SJCRH30 (cell line): ENCODE measurements at regions not wholly inside any gene's neighbourhood (a gene's known extent, or its start where the extent isn't known, plus 50 kb on each side); places are given as distances from the start of the nearest gene placed in this dataset.
"Not testable (repeated sequence)": the region's sequence is repeated elsewhere in the genome, so short reads cannot be mapped to it uniquely, and the experiment has no call there.

ENCODE experiments used
- DNase-seq, 2 experiments: peaks; one replicate each; pipeline ENCODE4 v3.0.0-alpha.2; 2015 to 2020
- H3K27ac ChIP-seq: fragments of 250-450 bp; sonication (Bioruptor Pico); 2 replicates; pipeline ENCODE4 v1.5.1; 2020; ENCODE audit warnings: mild to moderate bottlenecking, moderate library complexity
- H3K27me3 ChIP-seq: fragments of 250-450 bp; sonication (Bioruptor Pico); 2 replicates; pipeline ENCODE4 v1.5.1; 2020; ENCODE audit warnings: mild to moderate bottlenecking, moderate library complexity
- H3K36me3 ChIP-seq: fragments of 250-450 bp; sonication (Bioruptor Pico); 2 replicates; pipeline ENCODE4 v1.5.1; 2020; ENCODE audit warnings: mild to moderate bottlenecking, moderate library complexity
- H3K4me1 ChIP-seq: fragments of 250-450 bp; sonication (Bioruptor Pico); 2 replicates; pipeline ENCODE4 v1.5.1; 2020; ENCODE audit warnings: mild to moderate bottlenecking, moderate library complexity
- H3K4me3 ChIP-seq: fragments of 250-450 bp; sonication (Bioruptor Pico); 2 replicates; pipeline ENCODE4 v1.5.1; 2020; ENCODE audit warnings: mild to moderate bottlenecking, moderate library complexity
- H3K9me3 ChIP-seq: fragments of 250-450 bp; sonication (Bioruptor Pico); replicated peaks from 2 replicates; pipeline ENCODE4 v1.5.1; 2020; ENCODE audit warnings: mild to moderate bottlenecking, moderate library complexity

DNA sequence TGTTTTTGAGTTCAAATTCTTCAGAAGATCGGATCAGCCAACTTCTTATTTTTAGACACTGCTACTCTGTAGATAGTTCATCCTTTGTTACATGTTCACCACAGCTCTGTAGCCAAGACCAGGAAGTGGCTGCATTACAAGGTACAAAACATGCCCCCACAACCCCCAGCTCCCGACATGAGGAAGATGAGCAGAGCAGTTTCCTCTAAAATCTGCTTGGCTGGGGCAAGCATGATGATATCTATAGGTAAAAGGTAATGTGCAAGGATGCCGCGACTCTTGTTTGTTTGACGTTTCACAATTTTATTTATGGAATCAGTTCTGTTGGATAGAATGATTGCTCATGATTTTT is 126.5 kb upstream of the GRM7 start:
- H3K4me1 ChIP-seq = no peaks in the 10 kb centered on the region
- no peaks in the 10 kb centered on the region for H3K9me3 ChIP-seq
- no peaks in the 10 kb centered on the region for H3K27me3 ChIP-seq
- no peak overlapping the region for H3K27ac ChIP-seq
- no peak for DNase-seq
- no peaks in the 10 kb centered on the region for H3K36me3 ChIP-seq
- no peak overlapping the region for H3K4me3 ChIP-seq

DNA sequence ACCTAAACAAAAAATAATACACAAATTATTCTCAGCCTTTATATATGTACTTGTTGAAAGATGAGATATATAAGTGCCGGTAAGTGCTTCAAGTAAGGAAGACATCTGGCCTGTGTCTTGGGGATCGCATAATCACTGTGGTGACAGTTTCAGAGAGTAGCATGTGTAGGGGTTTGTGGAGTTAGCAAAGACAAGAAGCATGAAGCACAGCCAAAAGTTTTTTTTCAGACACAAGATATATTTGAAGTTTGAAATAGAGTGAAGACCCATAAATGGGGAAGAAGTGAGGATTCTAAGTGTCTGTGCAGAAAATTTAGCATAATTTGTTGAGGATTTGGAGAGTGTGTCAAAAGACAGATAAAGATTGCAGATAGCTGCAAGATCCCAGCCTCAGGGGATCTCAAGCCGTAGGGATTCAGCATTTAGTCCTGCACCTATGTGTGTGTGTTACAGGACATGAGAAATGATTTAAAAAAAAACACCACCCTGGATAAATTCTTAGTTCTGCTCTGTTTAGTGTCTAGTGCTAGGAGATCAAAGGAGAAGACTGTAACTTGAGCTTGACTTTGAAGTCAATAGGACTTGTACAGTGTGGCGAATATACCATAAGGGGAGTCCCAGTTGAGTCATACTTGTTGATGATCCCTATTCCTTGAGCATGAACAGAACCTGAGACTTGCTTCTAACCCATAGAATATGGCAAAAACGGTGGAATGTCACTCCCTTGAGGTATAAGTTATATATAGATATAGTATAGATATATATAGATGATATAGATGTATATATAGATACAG is 123.9 kb upstream of the GRM7 start:
- Histone ChIP-seq H3K4me1 (no peaks in the 10 kb centered on the region), H3K27ac (no peak overlapping the region), H3K4me3 (no peak overlapping the region), H3K9me3 (no peaks in the 10 kb centered on the region), H3K27me3 (no peaks in the 10 kb centered on the region), H3K36me3 (no peaks in the 10 kb centered on the region)
- DNase-seq = no peak

DNA sequence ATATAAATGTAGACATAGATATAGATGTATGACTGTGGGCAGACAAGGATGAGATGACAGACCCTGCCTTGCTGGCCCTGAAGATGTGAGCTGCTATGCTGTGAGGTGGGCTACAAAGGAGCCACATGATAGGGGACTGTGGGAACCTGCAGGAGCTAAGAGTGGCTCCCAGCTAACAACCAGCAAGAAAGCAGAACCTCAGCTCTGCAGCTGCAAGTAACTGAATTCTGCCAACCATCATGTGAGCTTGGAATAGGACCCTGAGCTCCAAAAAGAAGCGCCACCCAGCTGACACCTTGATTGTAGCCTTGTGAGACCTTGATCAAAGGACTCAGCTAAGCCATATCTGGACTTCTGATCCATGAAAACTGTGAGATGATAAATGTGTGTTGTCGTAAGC is 123.3 kb upstream of the GRM7 start:
- Histone ChIP-seq H3K27me3 (no peaks in the 10 kb centered on the region), H3K9me3 (no peaks in the 10 kb centered on the region), H3K4me1 (no peaks in the 10 kb centered on the region), H3K27ac (no peak overlapping the region), H3K4me3 (no peak overlapping the region), H3K36me3 (no peaks in the 10 kb centered on the region)
- DNase-seq = no peak

DNA sequence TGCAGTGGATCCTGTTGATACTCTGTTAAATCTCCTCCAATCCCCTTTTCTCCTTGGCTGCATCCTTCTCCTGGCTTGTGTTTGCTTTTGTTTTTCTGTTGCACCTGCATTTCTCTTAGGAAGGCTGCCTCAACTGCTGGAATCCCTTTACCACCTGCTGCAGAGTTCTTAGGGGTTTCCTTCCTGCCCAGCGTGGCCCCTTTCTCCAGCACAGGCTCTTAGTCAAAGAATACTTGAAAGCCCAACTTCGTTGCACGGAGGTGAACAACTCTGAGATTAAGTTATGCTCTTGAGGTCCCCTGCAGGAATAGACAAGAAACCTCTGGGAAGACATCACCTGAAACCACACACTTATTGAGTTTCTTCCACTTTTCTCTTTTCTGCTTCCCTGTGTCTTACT is 121.6 kb upstream of the GRM7 start:
- Histone ChIP-seq H3K9me3 (no peaks in the 10 kb centered on the region), H3K27ac (no peak overlapping the region), H3K36me3 (no peaks in the 10 kb centered on the region), H3K4me3 (no peak overlapping the region), H3K27me3 (no peaks in the 10 kb centered on the region), H3K4me1 (no peaks in the 10 kb centered on the region)
- DNase-seq = no peak

DNA sequence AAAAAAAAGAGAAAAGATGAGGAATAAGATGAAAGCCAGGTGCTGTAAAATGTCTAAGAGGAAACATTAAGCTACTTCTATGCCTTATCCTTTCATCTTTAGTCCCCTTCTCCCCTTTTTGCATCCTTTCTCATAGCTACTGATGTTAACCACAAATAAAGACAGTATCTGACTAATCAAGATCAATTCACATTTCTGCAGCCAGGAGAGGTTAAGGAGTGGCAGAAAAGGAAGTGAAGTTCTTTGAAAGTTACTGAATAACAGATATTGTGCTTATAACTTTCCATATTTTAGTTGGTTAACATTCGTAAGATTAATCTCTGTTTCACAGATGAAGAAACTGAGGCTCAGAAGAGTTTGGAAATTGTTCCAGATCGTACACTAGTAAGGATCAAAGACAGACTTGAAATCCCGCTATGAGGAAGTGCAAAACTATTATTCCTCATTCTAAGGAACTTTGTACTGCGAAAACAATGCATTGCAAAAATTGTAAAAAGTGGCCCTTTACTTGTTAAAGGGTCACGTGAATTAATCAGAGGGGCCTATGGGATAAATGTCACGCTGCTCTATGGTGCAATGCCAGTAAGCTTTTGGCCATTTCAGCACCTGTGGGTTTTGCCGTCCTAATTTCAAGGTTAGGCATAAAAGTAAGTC is 117.7 kb upstream of the GRM7 start:
- no peaks in the 10 kb centered on the region for H3K9me3 ChIP-seq
- no peak overlapping the region for H3K4me3 ChIP-seq
- H3K4me1 ChIP-seq = no peaks in the 10 kb centered on the region
- no peak overlapping the region for H3K27ac ChIP-seq
- DNase-seq = no peak
- H3K36me3 ChIP-seq = no peaks in the 10 kb centered on the region
- H3K27me3 ChIP-seq = no peaks in the 10 kb centered on the region

DNA sequence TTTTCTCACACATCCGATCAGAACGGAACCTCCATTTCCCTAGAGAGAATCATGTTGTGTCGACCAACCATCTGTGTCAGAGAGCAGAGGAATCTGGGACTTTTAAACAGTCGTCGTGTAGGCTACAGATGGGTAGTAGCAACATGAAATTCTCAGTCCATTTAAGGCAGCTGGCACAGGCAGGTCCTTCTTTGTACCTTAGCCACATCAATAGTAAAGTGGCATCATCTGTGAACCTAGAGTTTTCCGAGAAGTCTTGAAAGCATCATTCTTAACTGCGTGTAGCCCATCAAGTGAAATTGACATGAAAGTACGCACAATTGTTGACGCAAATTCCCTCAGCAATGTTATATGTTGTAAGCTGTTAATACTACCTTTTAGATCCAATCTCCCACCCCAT is 114.5 kb upstream of the GRM7 start:
- Histone ChIP-seq H3K4me3 (no peak overlapping the region), H3K36me3 (no peaks in the 10 kb centered on the region), H3K4me1 (no peaks in the 10 kb centered on the region), H3K27me3 (no peaks in the 10 kb centered on the region), H3K9me3 (no peaks in the 10 kb centered on the region), H3K27ac (no peak overlapping the region)
- DNase-seq = no peak

DNA sequence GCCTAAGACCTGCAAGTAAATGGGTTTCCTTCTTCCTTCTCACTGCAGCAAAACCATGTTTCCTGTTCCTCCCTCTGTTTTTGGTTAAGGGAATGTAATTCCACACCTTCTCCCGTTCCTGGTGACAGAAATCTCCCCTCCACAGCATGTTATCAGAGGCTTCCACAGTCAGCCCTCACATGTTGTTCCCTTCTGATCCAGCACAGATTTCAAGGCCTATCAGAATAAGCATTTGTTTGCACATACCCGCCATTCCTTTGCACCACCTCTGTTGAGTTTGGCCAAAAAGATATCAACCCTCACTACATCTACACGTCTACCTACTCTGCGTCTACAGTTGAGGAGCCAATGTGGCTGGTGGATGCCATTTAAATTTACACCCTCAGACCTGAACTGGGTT is 113.9 kb upstream of the GRM7 start:
- Histone ChIP-seq H3K4me1 (no peaks in the 10 kb centered on the region), H3K9me3 (no peaks in the 10 kb centered on the region), H3K36me3 (no peaks in the 10 kb centered on the region), H3K4me3 (no peak overlapping the region), H3K27ac (no peak overlapping the region), H3K27me3 (no peaks in the 10 kb centered on the region)
- no peak for DNase-seq

DNA sequence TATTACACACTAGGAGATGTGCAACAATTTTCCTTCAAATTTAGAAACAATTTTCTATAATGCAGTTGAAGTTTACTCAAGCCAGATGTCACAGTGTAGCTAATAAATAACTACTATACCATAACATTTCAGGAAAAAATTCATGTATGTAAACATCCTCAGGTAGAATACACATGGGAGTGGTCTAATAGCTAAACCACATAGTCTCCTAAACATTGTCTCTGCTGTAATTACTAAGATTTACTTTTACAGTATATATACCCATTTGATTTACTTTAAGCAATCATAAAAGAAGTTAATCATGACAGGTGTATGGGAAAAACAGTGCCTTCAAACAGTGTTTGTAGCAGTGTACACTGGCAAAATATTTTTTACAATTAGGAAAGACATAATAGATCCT is 110.1 kb upstream of the GRM7 start:
- Histone ChIP-seq H3K4me3 (no peak overlapping the region), H3K4me1 (no peaks in the 10 kb centered on the region), H3K9me3 (no peaks in the 10 kb centered on the region), H3K27me3 (no peaks in the 10 kb centered on the region), H3K27ac (no peak overlapping the region), H3K36me3 (no peaks in the 10 kb centered on the region)
- no peak for DNase-seq

DNA sequence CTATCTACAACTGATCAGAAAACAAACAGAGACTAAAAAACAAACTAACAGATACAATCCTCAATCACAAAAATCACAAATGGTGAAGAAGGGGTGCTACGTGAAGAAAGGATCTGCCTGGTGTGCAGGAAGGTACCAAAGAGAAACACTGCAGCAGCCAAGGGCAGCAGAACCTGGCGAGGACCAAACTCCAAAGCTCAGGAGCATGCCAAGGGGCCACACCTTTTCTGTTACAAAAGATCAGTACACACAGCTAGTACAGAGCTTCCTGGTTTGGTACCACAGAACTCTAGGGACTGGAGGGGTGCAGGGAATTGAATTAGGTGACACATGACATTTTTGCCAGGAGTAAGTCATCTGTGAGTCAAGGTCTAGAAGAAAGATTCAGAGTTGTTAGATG is 107.4 kb upstream of the GRM7 start:
- DNase-seq = no peak
- no peak overlapping the region for H3K4me3 ChIP-seq
- H3K36me3 ChIP-seq = no peaks in the 10 kb centered on the region
- no peaks in the 10 kb centered on the region for H3K27me3 ChIP-seq
- no peaks in the 10 kb centered on the region for H3K9me3 ChIP-seq
- no peak overlapping the region for H3K27ac ChIP-seq
- no peaks in the 10 kb centered on the region for H3K4me1 ChIP-seq

DNA sequence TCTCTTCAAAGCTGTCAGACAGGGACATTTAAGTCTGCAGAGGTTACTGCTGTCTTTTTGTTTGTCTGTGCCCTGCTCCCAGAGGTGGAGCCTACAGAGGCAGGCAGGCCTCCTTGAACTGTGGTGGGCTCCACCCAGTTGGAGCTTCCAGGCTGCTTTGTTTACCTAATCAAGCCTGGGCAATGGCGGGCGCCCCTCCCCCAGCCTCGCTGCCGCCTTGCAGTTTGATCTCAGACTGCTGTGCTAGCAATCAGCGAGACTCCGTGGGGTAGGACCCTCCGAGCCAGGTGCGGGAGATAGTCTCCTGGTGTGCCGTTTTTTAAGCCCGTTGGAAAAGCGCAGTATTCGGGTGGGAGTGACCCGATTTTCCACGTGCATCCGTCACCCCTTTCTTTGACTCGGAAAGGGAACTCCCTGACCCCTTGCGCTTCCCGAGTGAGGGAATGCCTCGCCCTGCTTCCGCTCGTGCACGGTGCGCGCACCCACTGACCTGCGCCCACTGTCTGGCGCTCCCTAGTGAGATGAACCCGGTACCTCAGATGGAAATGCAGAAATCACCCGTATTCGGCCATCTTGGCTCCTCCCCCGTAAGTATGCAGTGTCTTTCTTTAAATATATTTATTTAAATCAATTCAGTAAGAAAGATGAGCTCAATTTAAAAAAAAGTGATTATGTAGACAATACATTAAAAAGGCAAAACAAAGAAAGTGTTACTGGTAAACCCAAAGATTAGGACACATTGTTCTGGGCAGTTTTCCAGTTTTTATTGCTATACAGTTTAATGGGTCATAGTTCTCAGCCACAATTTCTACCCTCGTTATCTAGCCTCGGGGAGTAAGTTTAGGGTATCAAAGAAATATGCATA is 91.2 kb upstream of the GRM7 start:
- H3K36me3 ChIP-seq, H3K4me3 ChIP-seq, DNase-seq, H3K9me3 ChIP-seq, H3K27me3 ChIP-seq, H3K27ac ChIP-seq, H3K4me1 ChIP-seq: not testable (repeated sequence)

DNA sequence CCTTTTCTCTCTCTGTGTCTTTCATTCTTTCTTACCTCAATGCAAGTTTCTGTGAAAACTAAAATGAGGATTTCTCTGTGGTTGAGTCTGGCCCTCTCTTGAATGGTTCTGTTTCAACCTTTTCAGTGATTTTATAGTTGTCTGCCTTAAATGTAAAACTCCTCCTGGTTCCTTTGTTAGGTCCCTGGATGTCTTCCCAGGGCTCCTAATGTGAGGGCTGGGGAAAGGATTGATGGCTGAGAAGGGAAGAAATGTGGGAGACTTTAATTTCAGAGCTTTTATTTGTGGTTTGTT is 90.6 kb upstream of the GRM7 start:
- H3K4me3 ChIP-seq = no peak overlapping the region
- no peak for DNase-seq
- no peaks in the 10 kb centered on the region for H3K36me3 ChIP-seq
- no peaks in the 10 kb centered on the region for H3K27me3 ChIP-seq
- no peaks in the 10 kb centered on the region for H3K9me3 ChIP-seq
- H3K4me1 ChIP-seq = no peaks in the 10 kb centered on the region
- H3K27ac ChIP-seq = no peak overlapping the region

DNA sequence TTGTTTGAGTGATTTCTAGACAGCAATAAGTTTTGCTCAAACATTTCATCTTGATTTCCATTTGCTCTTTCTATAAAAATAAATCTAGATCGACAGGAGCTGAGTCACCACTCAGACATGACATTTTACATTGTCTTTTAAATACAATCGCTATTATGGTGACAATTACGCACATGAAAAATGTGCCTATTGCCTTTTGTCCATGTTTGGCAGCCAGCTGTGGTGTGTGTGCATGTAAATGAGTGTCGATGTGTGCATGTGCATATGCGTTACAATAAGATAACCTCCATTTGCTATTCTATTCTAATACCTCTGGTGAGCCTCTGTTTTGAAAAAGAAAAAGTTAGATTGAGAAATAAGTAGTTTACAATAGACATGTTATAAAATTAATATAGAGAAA is 89.7 kb upstream of the GRM7 start:
- no peaks in the 10 kb centered on the region for H3K27me3 ChIP-seq
- no peak for DNase-seq
- no peaks in the 10 kb centered on the region for H3K36me3 ChIP-seq
- no peaks in the 10 kb centered on the region for H3K9me3 ChIP-seq
- H3K27ac ChIP-seq = no peak overlapping the region
- H3K4me1 ChIP-seq = no peaks in the 10 kb centered on the region
- no peak overlapping the region for H3K4me3 ChIP-seq

DNA sequence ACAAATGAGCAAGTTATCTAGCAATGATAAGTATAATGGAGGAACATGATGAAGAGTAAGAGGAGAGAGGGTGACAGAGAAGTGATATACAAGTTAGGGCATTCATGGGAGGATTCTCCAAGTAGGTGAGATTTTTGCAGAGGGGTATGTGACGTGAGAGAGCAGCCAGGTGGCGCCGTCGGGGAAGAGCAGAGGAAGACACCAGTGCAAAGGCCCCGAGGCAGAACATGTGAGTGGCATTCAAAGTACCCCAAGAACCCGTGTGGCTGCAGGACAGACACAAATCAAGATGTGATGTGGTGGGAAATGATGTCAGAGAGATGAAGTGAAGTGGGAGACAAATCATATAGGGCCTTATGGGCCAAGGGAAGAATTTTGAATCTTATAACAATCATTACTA is 81.8 kb upstream of the GRM7 start:
- no peak for DNase-seq

DNA sequence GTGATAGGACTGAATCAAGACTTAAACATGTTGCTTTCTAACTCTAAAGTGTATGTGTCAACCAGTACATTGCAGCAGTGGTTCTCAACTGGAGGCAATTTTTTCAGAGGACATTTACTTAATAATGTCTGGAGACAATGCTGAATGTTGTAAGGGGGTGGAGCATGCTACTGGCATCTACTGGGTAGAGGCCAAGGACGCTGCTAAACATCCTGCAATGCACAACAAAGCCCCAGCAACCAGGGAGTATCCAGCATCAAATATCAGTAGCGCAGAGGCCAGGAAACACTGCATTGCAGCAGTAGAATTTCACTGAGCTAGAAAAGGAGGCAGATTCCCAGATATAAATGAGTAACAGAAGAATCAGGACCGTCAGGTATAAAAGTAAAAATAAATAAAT is 79.8 kb upstream of the GRM7 start:
- H3K4me3 ChIP-seq = no peak overlapping the region
- H3K4me1 ChIP-seq = no peaks in the 10 kb centered on the region
- no peaks in the 10 kb centered on the region for H3K27me3 ChIP-seq
- H3K9me3 ChIP-seq = no peaks in the 10 kb centered on the region
- DNase-seq = no peak
- H3K36me3 ChIP-seq = no peaks in the 10 kb centered on the region
- H3K27ac ChIP-seq = no peak overlapping the region

More for the DNA sequence above, 81.8 kb upstream of the GRM7 start:
- H3K27ac ChIP-seq = no peak overlapping the region
- no peaks in the 10 kb centered on the region for H3K27me3 ChIP-seq
- no peak overlapping the region for H3K4me3 ChIP-seq
- no peaks in the 10 kb centered on the region for H3K9me3 ChIP-seq
- H3K4me1 ChIP-seq = no peaks in the 10 kb centered on the region
- H3K36me3 ChIP-seq = no peaks in the 10 kb centered on the region

DNA sequence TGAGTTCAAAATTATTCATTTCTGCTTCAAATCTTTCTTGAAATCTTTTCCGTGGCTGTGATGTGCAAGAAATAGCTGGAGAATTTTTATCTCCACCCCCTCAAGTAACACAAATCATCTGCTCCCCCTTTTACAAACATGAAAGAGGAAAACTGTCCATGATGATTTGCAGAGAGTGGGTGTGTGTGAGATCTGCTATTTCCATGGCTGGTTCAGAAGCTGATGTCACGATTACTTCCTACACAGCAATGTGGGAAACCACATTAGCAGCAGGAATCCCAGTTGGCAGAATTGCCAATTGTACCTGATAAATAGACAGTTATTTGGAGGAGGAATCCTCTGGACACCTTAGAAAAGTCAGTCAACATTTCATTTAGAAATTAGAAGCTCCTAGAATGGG is 75.2 kb upstream of the GRM7 start:
- Histone ChIP-seq H3K36me3 (no peaks in the 10 kb centered on the region), H3K9me3 (no peaks in the 10 kb centered on the region), H3K27me3 (no peaks in the 10 kb centered on the region), H3K4me3 (no peak overlapping the region), H3K4me1 (no peaks in the 10 kb centered on the region), H3K27ac (no peak overlapping the region)
- DNase-seq = no peak
